Naive thymus-derived CD8-positive, alpha-beta T cell (primary cell): ENCODE measurements at regions not wholly inside any gene's neighbourhood (a gene's known extent, or its start where the extent isn't known, plus 50 kb on each side); places are given as distances from the start of the nearest gene placed in this dataset.

Experiments used
- ATAC-seq, 2 donors: fragments of 150-1000 bp; cut with Tn5 transposase in 1 of 2; sonication (Bioruptor Pico), chemical (Tn5 transposase) in 1 of 2; 1 replicate in 1 of 2; 2 replicates in 1 of 2; pipeline ENCODE4 v1.10.0; 2021; ENCODE audit warnings: mild to moderate bottlenecking in 2 of 2, moderate library complexity in 2 of 2
- POLR2A ChIA-PET: fragments of 350-600 bp; sonication (Branson Sonifier 250); formaldehyde crosslinking; loops from one replicate; lab custom pipeline; 2021; ENCODE audit warnings: antibody characterized with exemption; lab: Charles Lee
- DNase-seq, 10 donors: peaks; one replicate each; pipeline versions ENCODE4 v3.0.0 to v3.0.0-alpha.2; 2020 to 2022
- H3K27ac Mint-ChIP-seq, 10 donors: one replicate each; pipeline ENCODE4 v1.8.0; 2020 to 2022; ENCODE audit warnings: mild to moderate bottlenecking in 10 of 10, mixed read lengths in 10 of 10, moderate library complexity in 4 of 10, inconsistent platforms in 1 of 10
- H3K27me3 Mint-ChIP-seq, 5 donors: one replicate each; pipeline ENCODE4 v1.8.0; 2021 to 2022; ENCODE audit warnings: mixed read lengths in 5 of 5
- H3K36me3 Mint-ChIP-seq, 3 donors: one replicate each; pipeline ENCODE4 v1.8.0; 2020 to 2022; ENCODE audit warnings: mixed read lengths in 3 of 3, mild to moderate bottlenecking in 2 of 3, inconsistent platforms in 1 of 3
- H3K4me1 Mint-ChIP-seq, 4 donors: one replicate each; pipeline ENCODE4 v1.8.0; 2021 to 2022; ENCODE audit warnings: mixed read lengths in 4 of 4
- H3K4me3 Mint-ChIP-seq, 10 donors: one replicate each; pipeline ENCODE4 v1.8.0; 2020 to 2022; ENCODE audit warnings: mild to moderate bottlenecking in 10 of 10, mixed read lengths in 10 of 10, moderate library complexity in 6 of 10, inconsistent platforms in 1 of 10
- H3K9me3 Mint-ChIP-seq, 9 donors: one replicate each; pipeline ENCODE4 v1.8.0; 2020 to 2022; ENCODE audit warnings: mixed read lengths in 9 of 9, mild to moderate bottlenecking in 3 of 9, inconsistent platforms in 1 of 9, moderate library complexity in 1 of 9

GRCh38 chr2:147224070-147224469, 620.8 kb upstream of the ACVR2A start:
- POLR2A ChIA-PET, result no interaction called here
- ATAC-seq (no peak), DNase-seq (no peak)
- peaks cover 0 to 10% (median 4%) of the 10 kb centered on the region in 9 donors for H3K9me3 Mint-ChIP-seq
- H3K27ac Mint-ChIP-seq, result no peak overlapping the region
- no peak overlapping the region for H3K4me3 Mint-ChIP-seq
- H3K4me1 Mint-ChIP-seq, result no peaks in the 10 kb centered on the region
- peaks cover 0 to 5% (median 0%) of the 10 kb centered on the region in 3 donors for H3K36me3 Mint-ChIP-seq
- peaks cover 0 to 9% (median 0%) of the 10 kb centered on the region in 5 donors for H3K27me3 Mint-ChIP-seq

- Mint-ChIP-seq H3K4me3 (no peak overlapping the region), H3K27me3 (peaks cover 0 to 4% (median 0%) of the 10 kb centered on the region in 5 donors), H3K27ac (no peak overlapping the region), H3K36me3 (peaks cover 0 to 9% (median 0%) of the 10 kb centered on the region in 3 donors), H3K9me3 (peaks cover 0 to 14% (median 6%) of the 10 kb centered on the region in 9 donors), H3K4me1 (no peaks in the 10 kb centered on the region)
- POLR2A ChIA-PET, result no interaction called here
- DNase-seq (no peak), ATAC-seq (no peak)
These were observed 621.2 kb upstream of the ACVR2A start for GRCh38 chr2:147223553-147224060.

GRCh38 chr2:147223119-147223518, 621.7 kb upstream of the ACVR2A start:
- H3K27me3 Mint-ChIP-seq, result no peaks in the 10 kb centered on the region
- H3K27ac Mint-ChIP-seq, result no peak overlapping the region
- peaks cover 0 to 14% (median 6%) of the 10 kb centered on the region in 9 donors for H3K9me3 Mint-ChIP-seq
- no peak overlapping the region for H3K4me3 Mint-ChIP-seq
- no peaks in the 10 kb centered on the region for H3K4me1 Mint-ChIP-seq
- H3K36me3 Mint-ChIP-seq, result peaks cover 0 to 9% (median 0%) of the 10 kb centered on the region in 3 donors
- no peak for ATAC-seq
- DNase-seq, result no peak
- POLR2A ChIA-PET, result no interaction called here

GRCh38 chr2:147222506-147222905, 622.3 kb upstream of the ACVR2A start:
- Mint-ChIP-seq H3K4me1 (no peaks in the 10 kb centered on the region), H3K27ac (no peak overlapping the region), H3K4me3 (no peak overlapping the region), H3K27me3 (no peaks in the 10 kb centered on the region), H3K9me3 (peaks cover 0 to 14% (median 6%) of the 10 kb centered on the region in 9 donors), H3K36me3 (peaks cover 0 to 9% (median 0%) of the 10 kb centered on the region in 3 donors)
- ATAC-seq (no peak), DNase-seq (no peak)
- POLR2A ChIA-PET, result no interaction called here

- H3K27ac Mint-ChIP-seq, result no peak overlapping the region
- peaks cover 0 to 9% (median 0%) of the 10 kb centered on the region in 3 donors for H3K36me3 Mint-ChIP-seq
- POLR2A ChIA-PET, result no interaction called here
- H3K4me3 Mint-ChIP-seq, result no peak overlapping the region
- H3K9me3 Mint-ChIP-seq, result peaks cover 0 to 25% (median 7%) of the 10 kb centered on the region in 9 donors
- peaks cover 0 to 3% (median 0%) of the 10 kb centered on the region in 5 donors for H3K27me3 Mint-ChIP-seq
- no peaks in the 10 kb centered on the region for H3K4me1 Mint-ChIP-seq
- no peak for ATAC-seq
- DNase-seq, result no peak
These were observed 629.9 kb upstream of the ACVR2A start for GRCh38 chr2:147214914-147215313.

GRCh38 chr2:147211484-147211883, 633.3 kb upstream of the ACVR2A start:
- Mint-ChIP-seq H3K4me3 (no peak overlapping the region), H3K9me3 (peaks cover 0 to 23% (median 2%) of the 10 kb centered on the region in 9 donors), H3K27me3 (peaks cover 0 to 3% (median 0%) of the 10 kb centered on the region in 5 donors), H3K36me3 (no peaks in the 10 kb centered on the region), H3K4me1 (no peaks in the 10 kb centered on the region), H3K27ac (no peak overlapping the region)
- POLR2A ChIA-PET, result no interaction called here
- DNase-seq (no peak), ATAC-seq (no peak)

- Mint-ChIP-seq H3K27me3 (peaks cover 1 to 14% (median 3%) of the 10 kb centered on the region in 5 donors), H3K4me3 (no peak overlapping the region), H3K9me3 (peaks cover 0 to 23% (median 5%) of the 10 kb centered on the region in 9 donors), H3K36me3 (peaks cover 0 to 7% (median 0%) of the 10 kb centered on the region in 3 donors), H3K4me1 (no peaks in the 10 kb centered on the region), H3K27ac (no peak overlapping the region)
- DNase-seq, result no peak
- POLR2A ChIA-PET, result no interaction called here
- ATAC-seq, result no peak
These were observed 640.7 kb upstream of the ACVR2A start for GRCh38 chr2:147204102-147204501.

- Mint-ChIP-seq H3K27ac (no peak overlapping the region), H3K9me3 (peaks cover 0 to 9% (median 0%) of the 10 kb centered on the region in 9 donors), H3K4me1 (no peaks in the 10 kb centered on the region), H3K27me3 (peaks cover 1 to 14% (median 3%) of the 10 kb centered on the region in 5 donors), H3K36me3 (no peaks in the 10 kb centered on the region), H3K4me3 (no peak overlapping the region)
- no peak for DNase-seq
- POLR2A ChIA-PET, result no interaction called here
- no peak for ATAC-seq
These were observed 646.1 kb upstream of the ACVR2A start for GRCh38 chr2:147198651-147199171.

GRCh38 chr2:147197754-147198483, 646.9 kb upstream of the ACVR2A start:
- no peak for ATAC-seq
- POLR2A ChIA-PET, result no interaction called here
- no peaks in the 10 kb centered on the region for H3K36me3 Mint-ChIP-seq
- H3K27ac Mint-ChIP-seq, result no peak overlapping the region
- no peak for DNase-seq
- H3K27me3 Mint-ChIP-seq, result peaks cover 1 to 14% (median 3%) of the 10 kb centered on the region in 5 donors
- no peak overlapping the region for H3K4me3 Mint-ChIP-seq
- H3K4me1 Mint-ChIP-seq, result no peaks in the 10 kb centered on the region
- peaks cover 0 to 9% (median 0%) of the 10 kb centered on the region in 9 donors for H3K9me3 Mint-ChIP-seq

- no peak for ATAC-seq
- no peak for DNase-seq
- H3K27me3 Mint-ChIP-seq, result peaks cover 2 to 29% (median 7%) of the 10 kb centered on the region in 5 donors
- peaks cover 9 to 55% (median 15%) of the 10 kb centered on the region in 9 donors for H3K9me3 Mint-ChIP-seq
- no peak overlapping the region for H3K27ac Mint-ChIP-seq
- POLR2A ChIA-PET, result no interaction called here
- H3K4me1 Mint-ChIP-seq, result no peaks in the 10 kb centered on the region
- peaks cover 0 to 4% (median 0%) of the 10 kb centered on the region in 3 donors for H3K36me3 Mint-ChIP-seq
- H3K4me3 Mint-ChIP-seq, result no peak overlapping the region
These were observed 662.6 kb upstream of the ACVR2A start for GRCh38 chr2:147182260-147182659.

- Mint-ChIP-seq H3K36me3 (peaks cover 0 to 4% (median 0%) of the 10 kb centered on the region in 3 donors), H3K4me1 (no peaks in the 10 kb centered on the region), H3K27me3 (peaks cover 2 to 29% (median 7%) of the 10 kb centered on the region in 5 donors), H3K9me3 (peaks cover 9 to 55% (median 14%) of the 10 kb centered on the region in 9 donors), H3K27ac (no peak overlapping the region), H3K4me3 (no peak overlapping the region)
- no peak for ATAC-seq
- POLR2A ChIA-PET, result no interaction called here
- no peak for DNase-seq
These were observed 663.3 kb upstream of the ACVR2A start for GRCh38 chr2:147181351-147182029.

- no peak for DNase-seq
- H3K27ac Mint-ChIP-seq, result no peak overlapping the region
- H3K4me3 Mint-ChIP-seq, result no peak overlapping the region
- H3K9me3 Mint-ChIP-seq, result peaks cover 0 to 22% (median 11%) of the 10 kb centered on the region in 9 donors
- peaks cover 2 to 19% (median 5%) of the 10 kb centered on the region in 5 donors for H3K27me3 Mint-ChIP-seq
- H3K4me1 Mint-ChIP-seq, result no peaks in the 10 kb centered on the region
- peaks cover 0 to 4% (median 0%) of the 10 kb centered on the region in 3 donors for H3K36me3 Mint-ChIP-seq
- POLR2A ChIA-PET, result no interaction called here
- ATAC-seq, result no peak
These were observed 667.6 kb upstream of the ACVR2A start for GRCh38 chr2:147177071-147177857.
